GM23338 (cell line): ENCODE measurements at regions not wholly inside any gene's neighbourhood (a gene's known extent, or its start where the extent isn't known, plus 50 kb on each side); places are given as distances from the start of the nearest gene placed in this dataset.
"Not testable (repeated sequence)": the region's sequence is repeated elsewhere in the genome, so short reads cannot be mapped to it uniquely, and the experiment has no call there.

Experiments used
- CREB1 ChIP-seq: fragments of 250-450 bp; sonication (Bioruptor Pico); IDR thresholded peaks from 2 replicates; pipeline ENCODE4 v1.5.0; 2020; ENCODE audit warnings: low read depth, mild to moderate bottlenecking, moderate library complexity
- EZH2 ChIP-seq: fragments of 200-600 bp; sonication (generic); IDR thresholded peaks from one replicate; pipeline ENCODE4 v1.8.0; 2017; ENCODE audit warnings: antibody characterized with exemption, mild to moderate bottlenecking, low read depth; ENCODE audit not compliant: unreplicated experiment
- EZH2phosphoT487 ChIP-seq: fragments of 200-600 bp; sonication (generic); IDR thresholded peaks from one replicate; pipeline ENCODE4 v1.8.1; 2018; ENCODE audit warnings: antibody characterized with exemption; ENCODE audit not compliant: unreplicated experiment
- POLR2AphosphoS5 ChIP-seq: IDR thresholded peaks from 2 replicates; pipeline ENCODE4 v1.6.1; 2016; ENCODE audit warnings: antibody characterized with exemption, low read depth
- TF ChIP-seq, protein P1 (sequence below), 2 experiments: fragments of 200-600 bp in 1 of 2; sonication (generic) in 1 of 2; conservative IDR thresholded peaks; 2 replicates each; pipeline versions ENCODE4 v1.5.1 to v1.6.1; 2016 to 2017; ENCODE audit warnings: antibody characterized with exemption in 2 of 2, low read depth in 2 of 2, mild to moderate bottlenecking in 2 of 2, moderate library complexity in 1 of 2
- TF ChIP-seq, protein P2 (sequence below): IDR thresholded peaks from one replicate; pipeline ENCODE4 v1.6.1; 2018; ENCODE audit warnings: antibody characterized with exemption; ENCODE audit not compliant: unreplicated experiment

- TF ChIP-seq, protein P1, sequence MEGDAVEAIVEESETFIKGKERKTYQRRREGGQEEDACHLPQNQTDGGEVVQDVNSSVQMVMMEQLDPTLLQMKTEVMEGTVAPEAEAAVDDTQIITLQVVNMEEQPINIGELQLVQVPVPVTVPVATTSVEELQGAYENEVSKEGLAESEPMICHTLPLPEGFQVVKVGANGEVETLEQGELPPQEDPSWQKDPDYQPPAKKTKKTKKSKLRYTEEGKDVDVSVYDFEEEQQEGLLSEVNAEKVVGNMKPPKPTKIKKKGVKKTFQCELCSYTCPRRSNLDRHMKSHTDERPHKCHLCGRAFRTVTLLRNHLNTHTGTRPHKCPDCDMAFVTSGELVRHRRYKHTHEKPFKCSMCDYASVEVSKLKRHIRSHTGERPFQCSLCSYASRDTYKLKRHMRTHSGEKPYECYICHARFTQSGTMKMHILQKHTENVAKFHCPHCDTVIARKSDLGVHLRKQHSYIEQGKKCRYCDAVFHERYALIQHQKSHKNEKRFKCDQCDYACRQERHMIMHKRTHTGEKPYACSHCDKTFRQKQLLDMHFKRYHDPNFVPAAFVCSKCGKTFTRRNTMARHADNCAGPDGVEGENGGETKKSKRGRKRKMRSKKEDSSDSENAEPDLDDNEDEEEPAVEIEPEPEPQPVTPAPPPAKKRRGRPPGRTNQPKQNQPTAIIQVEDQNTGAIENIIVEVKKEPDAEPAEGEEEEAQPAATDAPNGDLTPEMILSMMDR (conservative IDR thresholded peaks at IDR 0.05; ENCODE audit: low read depth in 2 of 2) = not testable (repeated sequence)
- TF ChIP-seq EZH2; CREB1 (CRISPR knock-in tag); POLR2AphosphoS5; EZH2phosphoT487: not testable (repeated sequence)
- TF ChIP-seq, protein P2, sequence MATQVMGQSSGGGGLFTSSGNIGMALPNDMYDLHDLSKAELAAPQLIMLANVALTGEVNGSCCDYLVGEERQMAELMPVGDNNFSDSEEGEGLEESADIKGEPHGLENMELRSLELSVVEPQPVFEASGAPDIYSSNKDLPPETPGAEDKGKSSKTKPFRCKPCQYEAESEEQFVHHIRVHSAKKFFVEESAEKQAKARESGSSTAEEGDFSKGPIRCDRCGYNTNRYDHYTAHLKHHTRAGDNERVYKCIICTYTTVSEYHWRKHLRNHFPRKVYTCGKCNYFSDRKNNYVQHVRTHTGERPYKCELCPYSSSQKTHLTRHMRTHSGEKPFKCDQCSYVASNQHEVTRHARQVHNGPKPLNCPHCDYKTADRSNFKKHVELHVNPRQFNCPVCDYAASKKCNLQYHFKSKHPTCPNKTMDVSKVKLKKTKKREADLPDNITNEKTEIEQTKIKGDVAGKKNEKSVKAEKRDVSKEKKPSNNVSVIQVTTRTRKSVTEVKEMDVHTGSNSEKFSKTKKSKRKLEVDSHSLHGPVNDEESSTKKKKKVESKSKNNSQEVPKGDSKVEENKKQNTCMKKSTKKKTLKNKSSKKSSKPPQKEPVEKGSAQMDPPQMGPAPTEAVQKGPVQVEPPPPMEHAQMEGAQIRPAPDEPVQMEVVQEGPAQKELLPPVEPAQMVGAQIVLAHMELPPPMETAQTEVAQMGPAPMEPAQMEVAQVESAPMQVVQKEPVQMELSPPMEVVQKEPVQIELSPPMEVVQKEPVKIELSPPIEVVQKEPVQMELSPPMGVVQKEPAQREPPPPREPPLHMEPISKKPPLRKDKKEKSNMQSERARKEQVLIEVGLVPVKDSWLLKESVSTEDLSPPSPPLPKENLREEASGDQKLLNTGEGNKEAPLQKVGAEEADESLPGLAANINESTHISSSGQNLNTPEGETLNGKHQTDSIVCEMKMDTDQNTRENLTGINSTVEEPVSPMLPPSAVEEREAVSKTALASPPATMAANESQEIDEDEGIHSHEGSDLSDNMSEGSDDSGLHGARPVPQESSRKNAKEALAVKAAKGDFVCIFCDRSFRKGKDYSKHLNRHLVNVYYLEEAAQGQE = not testable (repeated sequence)
Observed at GRCh38 chr1:228611707-228612106, 123.6 kb upstream of the RHOU start.
